ENCODE measurements at regions not wholly inside any gene's neighbourhood (a gene's known extent, or its start where the extent isn't known, plus 50 kb on each side); places are given as distances from the start of the nearest gene placed in this dataset.

DNA sequence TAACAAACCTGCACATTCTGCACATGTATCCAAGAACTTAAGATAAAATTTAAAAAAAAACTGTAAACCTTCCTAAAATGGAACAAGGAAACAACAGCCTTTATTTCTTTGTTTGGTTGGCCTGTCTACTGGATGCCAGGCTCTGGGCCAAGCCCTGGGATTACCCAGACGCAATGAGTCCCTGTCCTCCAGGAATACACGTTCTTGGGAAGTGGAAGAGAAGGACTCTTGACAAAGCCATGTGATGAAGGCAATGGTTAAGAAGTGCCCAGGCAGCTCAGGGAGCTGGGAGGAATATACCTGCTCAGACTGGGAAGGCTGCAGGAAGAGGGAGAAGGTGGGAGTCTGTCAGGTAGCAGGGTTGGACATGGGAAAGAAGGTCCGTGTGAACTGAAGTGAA is 115.4 kb downstream of the AXIN2 start:
- no peaks in the 10 kb centered on the region for H3K79me2 ChIP-seq (ENCODE audit: control insufficient read depth, insufficient read depth, low read length)
- H3K9ac ChIP-seq (ENCODE audit: low read length) = no peak overlapping the region
- H3K27me3 Mint-ChIP-seq = peaks cover 20% of the 10 kb centered on the region
- H3K27ac ChIP-seq (ENCODE audit: low read length in 2 of 2) = no peak overlapping the region
- no peak overlapping the region for H3K4me3 ChIP-seq (ENCODE audit: control extremely low read depth in 1 of 5, extremely low read depth in 1 of 5, insufficient read depth in 1 of 5, low read depth in 2 of 5, low read length in 4 of 5)
- DNase-seq = no peak
- no peak overlapping the region for H3K27ac Mint-ChIP-seq
- no peak overlapping the region for H2AFZ ChIP-seq (ENCODE audit: insufficient read depth, low read depth, low read length, poor library complexity, severe bottlenecking)
- peaks cover 0 to 4% (median 0%) of the 10 kb centered on the region in 4 experiments for H3K27me3 ChIP-seq (replicated peaks in 1 of 4; ENCODE audit: control extremely low read depth in 1 of 4, control insufficient read depth in 3 of 4, insufficient read depth in 4 of 4, low read length in 3 of 4)
- WGBS (ENCODE audit: insufficient coverage) = 89% methylated on average over 3 of the region's 3 CpGs
- H3K4me3 Mint-ChIP-seq = no peak overlapping the region
- ChIA-PET CTCF (interaction anchor here (0.6 kb wide), 1 partner anchor 14 kb away, joined by 4 read pairs; no protein-coding TSS in a partner anchor), POLR2A (no interaction called here)
- intact Hi-C loops (cut with micrococcal nuclease) = no loop called here
- peaks cover 0 to 2% (median 0%) of the 10 kb centered on the region in 3 donors for H3K9me3 ChIP-seq (ENCODE audit: control extremely low read depth in 1 of 3, control insufficient read depth in 2 of 3, insufficient read depth in 1 of 3, low read length in 2 of 3)
- H3K4me1 Mint-ChIP-seq = no peaks in the 10 kb centered on the region
- no peaks in the 10 kb centered on the region for H3K4me1 ChIP-seq (ENCODE audit: control insufficient read depth in 2 of 2, insufficient read depth in 2 of 2, low read length in 2 of 2)
- ATAC-seq (ENCODE audit: low read depth) = no peak
- peaks cover 4% of the 10 kb centered on the region for H3K9me3 Mint-ChIP-seq (ENCODE audit: insufficient read depth)
- no peak for TF ChIP-seq EZH2 (IDR thresholded peaks at IDR 0.05; ENCODE audit: borderline replicate concordance, insufficient read depth, low read depth, low read length, poor library complexity, severe bottlenecking)
- TF ChIP-seq, protein P1, sequence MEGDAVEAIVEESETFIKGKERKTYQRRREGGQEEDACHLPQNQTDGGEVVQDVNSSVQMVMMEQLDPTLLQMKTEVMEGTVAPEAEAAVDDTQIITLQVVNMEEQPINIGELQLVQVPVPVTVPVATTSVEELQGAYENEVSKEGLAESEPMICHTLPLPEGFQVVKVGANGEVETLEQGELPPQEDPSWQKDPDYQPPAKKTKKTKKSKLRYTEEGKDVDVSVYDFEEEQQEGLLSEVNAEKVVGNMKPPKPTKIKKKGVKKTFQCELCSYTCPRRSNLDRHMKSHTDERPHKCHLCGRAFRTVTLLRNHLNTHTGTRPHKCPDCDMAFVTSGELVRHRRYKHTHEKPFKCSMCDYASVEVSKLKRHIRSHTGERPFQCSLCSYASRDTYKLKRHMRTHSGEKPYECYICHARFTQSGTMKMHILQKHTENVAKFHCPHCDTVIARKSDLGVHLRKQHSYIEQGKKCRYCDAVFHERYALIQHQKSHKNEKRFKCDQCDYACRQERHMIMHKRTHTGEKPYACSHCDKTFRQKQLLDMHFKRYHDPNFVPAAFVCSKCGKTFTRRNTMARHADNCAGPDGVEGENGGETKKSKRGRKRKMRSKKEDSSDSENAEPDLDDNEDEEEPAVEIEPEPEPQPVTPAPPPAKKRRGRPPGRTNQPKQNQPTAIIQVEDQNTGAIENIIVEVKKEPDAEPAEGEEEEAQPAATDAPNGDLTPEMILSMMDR (IDR thresholded peaks at IDR 0.05) = no peak
- no peaks in the 10 kb centered on the region for H4K20me1 ChIP-seq (ENCODE audit: control insufficient read depth, insufficient read depth, low read length, poor library complexity, severe bottlenecking)
- H3K36me3 ChIP-seq (replicated peaks in 1 of 2; ENCODE audit: control extremely low read depth in 1 of 2, control insufficient read depth in 1 of 2, extremely low read depth in 1 of 2, insufficient read depth in 2 of 2, low read length in 1 of 2) = no peaks in the 10 kb centered on the region
- H3K4me2 ChIP-seq (replicated peaks; ENCODE audit: low read depth, low read length, poor library complexity, severe bottlenecking) = no peak overlapping the region

DNA sequence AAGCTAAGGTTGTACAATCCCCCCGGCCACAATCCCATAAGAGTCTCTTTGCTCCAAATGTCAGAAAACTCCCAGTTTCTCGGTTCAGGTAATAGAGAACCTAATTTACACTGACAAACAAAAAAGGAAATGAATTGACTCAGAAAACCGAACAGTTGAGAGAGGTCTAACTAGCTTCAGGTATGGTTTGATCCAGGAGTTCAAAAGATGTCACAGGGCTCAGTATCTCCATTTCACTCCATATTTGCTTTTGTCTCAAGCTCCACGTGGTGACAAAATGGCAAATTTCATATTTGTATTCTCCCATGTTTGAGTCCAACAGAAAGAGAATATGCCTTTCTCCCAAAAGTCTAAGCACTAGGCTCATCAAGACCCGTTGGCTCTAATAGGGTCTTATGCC is 117.4 kb downstream of the AXIN2 start:
- H3K36me3 ChIP-seq (replicated peaks in 1 of 2; ENCODE audit: control extremely low read depth in 1 of 2, control insufficient read depth in 1 of 2, extremely low read depth in 1 of 2, insufficient read depth in 2 of 2, low read length in 1 of 2) = no peaks in the 10 kb centered on the region
- DNase-seq (no peak), ATAC-seq (ENCODE audit: low read depth) (no peak)
- no peaks in the 10 kb centered on the region for H3K4me1 ChIP-seq (ENCODE audit: control insufficient read depth in 2 of 2, insufficient read depth in 2 of 2, low read length in 2 of 2)
- TF ChIP-seq EZH2 (IDR thresholded peaks at IDR 0.05; ENCODE audit: borderline replicate concordance, insufficient read depth, low read depth, low read length, poor library complexity, severe bottlenecking) = no peak
- TF ChIP-seq, protein P1 (IDR thresholded peaks at IDR 0.05) = no peak
- Mint-ChIP-seq H3K27ac (no peak overlapping the region), H3K4me3 (no peak overlapping the region), H3K9me3 (ENCODE audit: insufficient read depth) (no peaks in the 10 kb centered on the region), H3K27me3 (peaks cover 30% of the 10 kb centered on the region), H3K4me1 (no peaks in the 10 kb centered on the region)
- H3K9ac ChIP-seq (ENCODE audit: low read length) = no peak overlapping the region
- H3K27ac ChIP-seq (ENCODE audit: low read length in 2 of 2) = no peak overlapping the region
- no peak overlapping the region for H3K4me2 ChIP-seq (replicated peaks; ENCODE audit: low read depth, low read length, poor library complexity, severe bottlenecking)
- no peak overlapping the region for H2AFZ ChIP-seq (ENCODE audit: insufficient read depth, low read depth, low read length, poor library complexity, severe bottlenecking)
- ChIA-PET POLR2A (no interaction called here), CTCF (interaction anchor here (0.6 kb wide), 1 partner anchor 719 kb away, joined by 4 read pairs; no protein-coding TSS in a partner anchor)
- peaks cover 0 to 4% (median 0%) of the 10 kb centered on the region in 4 experiments for H3K27me3 ChIP-seq (replicated peaks in 1 of 4; ENCODE audit: control extremely low read depth in 1 of 4, control insufficient read depth in 3 of 4, insufficient read depth in 4 of 4, low read length in 3 of 4)
- intact Hi-C loops (cut with micrococcal nuclease) = no loop called here
- H3K9me3 ChIP-seq (ENCODE audit: control extremely low read depth in 1 of 3, control insufficient read depth in 2 of 3, insufficient read depth in 1 of 3, low read length in 2 of 3) = no peaks in the 10 kb centered on the region
- H3K79me2 ChIP-seq (ENCODE audit: control insufficient read depth, insufficient read depth, low read length) = no peaks in the 10 kb centered on the region
- WGBS (ENCODE audit: insufficient coverage) = 92% methylated on average over 2 of the region's 5 CpGs
- no peaks in the 10 kb centered on the region for H4K20me1 ChIP-seq (ENCODE audit: control insufficient read depth, insufficient read depth, low read length, poor library complexity, severe bottlenecking)
- H3K4me3 ChIP-seq (ENCODE audit: control extremely low read depth in 1 of 5, extremely low read depth in 1 of 5, insufficient read depth in 1 of 5, low read depth in 2 of 5, low read length in 4 of 5) = no peak overlapping the region
